ENCODE measurements at regions not wholly inside any gene's neighbourhood (a gene's known extent, or its start where the extent isn't known, plus 50 kb on each side); places are given as distances from the start of the nearest gene placed in this dataset.
"Not testable (repeated sequence)": the region's sequence is repeated elsewhere in the genome, so short reads cannot be mapped to it uniquely, and the experiment has no call there.

DNA sequence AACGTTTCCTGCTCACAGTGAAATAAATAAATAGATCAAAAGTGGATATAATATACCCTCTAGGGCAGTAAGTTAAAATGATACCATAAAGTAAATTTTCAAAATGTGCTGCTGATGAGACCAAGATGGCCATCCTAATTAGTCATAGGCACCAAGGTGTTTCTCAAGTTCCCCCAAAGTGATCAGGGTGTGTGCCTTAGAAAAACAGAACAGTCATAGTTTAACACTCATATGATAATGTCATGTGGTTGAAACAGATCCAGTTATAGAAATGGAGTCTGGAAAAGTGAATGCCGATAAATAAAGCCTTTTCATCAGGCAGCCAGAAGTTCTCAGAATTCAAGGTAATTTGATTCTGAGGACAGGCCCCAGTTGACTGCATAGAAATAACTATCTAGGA, 161.5 kb upstream of the CDKN2B start:
- no peak overlapping the region for H3K4me3 Mint-ChIP-seq
- peaks cover under 1% of the 10 kb centered on the region for H3K4me1 Mint-ChIP-seq (ENCODE audit: low read depth)
- no peaks in the 10 kb centered on the region for H3K36me3 Mint-ChIP-seq (ENCODE audit: insufficient read depth)
- no peaks in the 10 kb centered on the region for H3K9me3 Mint-ChIP-seq
- H3K27me3 Mint-ChIP-seq (ENCODE audit: low read depth), result peaks cover 2% of the 10 kb centered on the region
- ATAC-seq (no peak), DNase-seq (no peak)

DNA sequence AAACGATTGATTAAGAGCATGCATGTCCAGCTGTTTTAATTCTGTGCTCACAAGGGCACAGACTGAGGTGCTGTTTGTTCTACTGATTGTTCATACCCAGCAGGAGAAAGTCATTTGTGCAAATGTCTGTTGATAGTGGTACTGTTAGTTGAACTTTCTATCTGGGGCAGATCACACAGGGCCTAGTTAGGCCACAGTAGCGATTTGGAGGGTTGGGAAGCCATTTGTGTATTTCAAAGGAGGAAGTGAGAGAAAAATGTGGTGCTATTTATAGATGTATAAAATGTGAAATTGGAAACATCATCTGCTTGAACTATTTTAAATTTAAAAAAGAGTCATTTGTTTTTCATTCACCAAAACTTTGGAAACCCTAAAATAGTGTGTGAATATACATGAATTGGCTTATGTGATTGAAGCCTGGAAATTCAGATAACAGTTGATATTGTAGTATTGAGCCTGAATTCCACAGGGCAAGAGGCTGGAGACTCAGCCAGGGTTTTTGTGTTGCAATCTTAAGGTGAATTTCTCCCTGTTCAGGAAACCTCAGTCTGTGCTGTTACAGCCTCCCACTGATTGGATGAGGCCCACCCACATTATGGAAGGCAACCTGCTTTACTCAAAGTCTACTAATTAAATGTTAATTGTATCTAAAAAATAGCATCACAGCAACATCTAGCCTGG, 162.0 kb upstream of the CDKN2B start:
- peaks cover 7% of the 10 kb centered on the region for H3K4me1 Mint-ChIP-seq (ENCODE audit: low read depth)
- DNase-seq (no peak), ATAC-seq (no peak)
- H3K36me3 Mint-ChIP-seq (ENCODE audit: insufficient read depth), result no peaks in the 10 kb centered on the region
- no peaks in the 10 kb centered on the region for H3K27me3 Mint-ChIP-seq (ENCODE audit: low read depth)
- no peaks in the 10 kb centered on the region for H3K9me3 Mint-ChIP-seq
- no peak overlapping the region for H3K4me3 Mint-ChIP-seq

DNA sequence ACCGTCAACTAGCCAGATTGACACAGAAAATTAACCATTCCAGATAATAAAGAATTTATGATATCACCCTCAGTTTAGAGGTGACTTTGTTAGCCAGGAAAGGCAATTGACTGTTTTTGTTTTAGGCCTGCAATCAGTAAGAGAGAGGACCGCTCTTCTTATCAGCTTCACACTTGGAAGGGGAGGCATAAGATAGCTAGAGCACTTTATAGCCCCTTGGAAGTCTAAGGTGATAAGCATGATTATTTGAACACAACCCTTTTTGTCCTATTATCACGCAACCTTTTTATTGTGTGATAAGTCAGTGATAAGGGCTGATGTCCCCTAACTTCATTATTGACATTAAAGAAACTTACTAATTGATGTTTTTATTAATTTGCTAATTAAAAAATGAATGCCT, 162.6 kb upstream of the CDKN2B start:
- H3K36me3 Mint-ChIP-seq (ENCODE audit: insufficient read depth), result no peaks in the 10 kb centered on the region
- H3K9me3 Mint-ChIP-seq, result no peaks in the 10 kb centered on the region
- no peak overlapping the region for H3K4me3 Mint-ChIP-seq
- H3K4me1 Mint-ChIP-seq (ENCODE audit: low read depth), result peaks cover 11% of the 10 kb centered on the region
- no peak for DNase-seq
- ATAC-seq, result no peak
- no peaks in the 10 kb centered on the region for H3K27me3 Mint-ChIP-seq (ENCODE audit: low read depth)

GRCh38 chr9:22173908-22174307, 164.8 kb upstream of the CDKN2B start:
- Mint-ChIP-seq H3K27me3 (ENCODE audit: low read depth) (no peaks in the 10 kb centered on the region), H3K36me3 (ENCODE audit: insufficient read depth) (no peaks in the 10 kb centered on the region), H3K9me3 (no peaks in the 10 kb centered on the region), H3K4me1 (ENCODE audit: low read depth) (peaks cover 11% of the 10 kb centered on the region), H3K4me3 (no peak overlapping the region)
- DNase-seq (no peak), ATAC-seq (no peak)

GRCh38 chr9:22175972-22176545, 167.0 kb upstream of the CDKN2B start:
- DNase-seq (no peak), ATAC-seq (peak; percentile 71)
- H3K4me1 Mint-ChIP-seq (ENCODE audit: low read depth), result peaks cover 11% of the 10 kb centered on the region
- H3K27me3 Mint-ChIP-seq (ENCODE audit: low read depth), result peaks cover 4% of the 10 kb centered on the region
- H3K4me3 Mint-ChIP-seq, result no peak overlapping the region
- no peaks in the 10 kb centered on the region for H3K36me3 Mint-ChIP-seq (ENCODE audit: insufficient read depth)
- peaks cover 4% of the 10 kb centered on the region for H3K9me3 Mint-ChIP-seq

- not testable (repeated sequence) for H3K27me3 Mint-ChIP-seq (ENCODE audit: low read depth); H3K9me3 Mint-ChIP-seq; H3K4me1 Mint-ChIP-seq (ENCODE audit: low read depth); H3K36me3 Mint-ChIP-seq (ENCODE audit: insufficient read depth); DNase-seq; ATAC-seq; H3K4me3 Mint-ChIP-seq
These were observed 171.9 kb upstream of the CDKN2B start for GRCh38 chr9:22181021-22181420.

DNA sequence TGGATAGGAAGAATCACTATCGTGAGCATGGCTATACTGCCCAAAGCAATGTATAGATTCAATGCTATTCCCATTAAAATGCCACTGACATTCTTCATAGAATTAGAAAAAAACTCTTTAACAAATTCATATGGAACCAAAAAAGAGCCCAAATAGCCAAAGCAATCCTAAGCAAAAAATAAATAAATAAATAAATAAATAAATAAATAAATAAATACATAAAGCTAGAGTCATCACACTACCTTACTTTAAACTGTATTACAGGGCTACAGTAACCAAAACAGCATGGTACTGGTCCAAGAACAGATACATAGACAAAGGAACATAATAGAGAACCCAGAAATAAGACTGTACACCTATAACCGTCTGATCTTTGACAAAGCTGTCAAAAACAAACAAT, 180.4 kb upstream of the CDKN2B start:
- no peak for DNase-seq
- Mint-ChIP-seq H3K9me3 (no peaks in the 10 kb centered on the region), H3K4me3 (no peak overlapping the region), H3K4me1 (ENCODE audit: low read depth) (no peaks in the 10 kb centered on the region), H3K36me3 (ENCODE audit: insufficient read depth) (no peaks in the 10 kb centered on the region), H3K27me3 (ENCODE audit: low read depth) (peaks cover 3% of the 10 kb centered on the region)
- no peak for ATAC-seq

GRCh38 chr9:22197000-22197399, 187.9 kb upstream of the CDKN2B start:
- not testable (repeated sequence) for H3K4me1 Mint-ChIP-seq (ENCODE audit: low read depth); H3K36me3 Mint-ChIP-seq (ENCODE audit: insufficient read depth); H3K4me3 Mint-ChIP-seq; H3K9me3 Mint-ChIP-seq; H3K27me3 Mint-ChIP-seq (ENCODE audit: low read depth); DNase-seq; ATAC-seq

GRCh38 chr9:22198681-22199080, 189.6 kb upstream of the CDKN2B start:
- Mint-ChIP-seq H3K4me1 (ENCODE audit: low read depth) (peaks cover 7% of the 10 kb centered on the region), H3K27me3 (ENCODE audit: low read depth) (peaks cover 7% of the 10 kb centered on the region), H3K4me3 (no peak overlapping the region), H3K9me3 (no peaks in the 10 kb centered on the region), H3K36me3 (ENCODE audit: insufficient read depth) (no peaks in the 10 kb centered on the region)
- DNase-seq, result no peak
- no peak for ATAC-seq

DNA sequence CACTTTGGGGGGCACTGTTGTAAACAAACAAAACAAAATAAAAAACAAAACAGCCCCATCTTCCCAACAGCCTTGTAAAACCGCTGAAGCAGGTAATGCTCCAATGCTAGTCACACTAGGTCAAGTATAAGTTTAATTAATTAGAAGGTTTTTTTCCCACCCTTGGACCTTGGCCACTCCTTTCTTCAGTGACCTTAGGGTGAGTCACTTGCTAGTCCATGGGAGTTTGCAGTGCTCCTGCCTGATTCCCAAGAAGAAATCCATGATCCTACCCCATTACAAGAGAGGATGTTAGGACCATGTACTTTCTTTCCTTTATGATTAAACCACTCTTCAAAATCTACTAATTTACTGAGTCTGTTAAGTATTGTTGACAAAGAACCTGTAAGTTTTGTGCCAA, 192.2 kb upstream of the CDKN2B start:
- peaks cover 10% of the 10 kb centered on the region for H3K4me1 Mint-ChIP-seq (ENCODE audit: low read depth)
- DNase-seq, result no peak
- H3K4me3 Mint-ChIP-seq, result no peak overlapping the region
- peaks cover 7% of the 10 kb centered on the region for H3K27me3 Mint-ChIP-seq (ENCODE audit: low read depth)
- H3K36me3 Mint-ChIP-seq (ENCODE audit: insufficient read depth), result no peaks in the 10 kb centered on the region
- H3K9me3 Mint-ChIP-seq, result no peaks in the 10 kb centered on the region
- no peak for ATAC-seq

DNA sequence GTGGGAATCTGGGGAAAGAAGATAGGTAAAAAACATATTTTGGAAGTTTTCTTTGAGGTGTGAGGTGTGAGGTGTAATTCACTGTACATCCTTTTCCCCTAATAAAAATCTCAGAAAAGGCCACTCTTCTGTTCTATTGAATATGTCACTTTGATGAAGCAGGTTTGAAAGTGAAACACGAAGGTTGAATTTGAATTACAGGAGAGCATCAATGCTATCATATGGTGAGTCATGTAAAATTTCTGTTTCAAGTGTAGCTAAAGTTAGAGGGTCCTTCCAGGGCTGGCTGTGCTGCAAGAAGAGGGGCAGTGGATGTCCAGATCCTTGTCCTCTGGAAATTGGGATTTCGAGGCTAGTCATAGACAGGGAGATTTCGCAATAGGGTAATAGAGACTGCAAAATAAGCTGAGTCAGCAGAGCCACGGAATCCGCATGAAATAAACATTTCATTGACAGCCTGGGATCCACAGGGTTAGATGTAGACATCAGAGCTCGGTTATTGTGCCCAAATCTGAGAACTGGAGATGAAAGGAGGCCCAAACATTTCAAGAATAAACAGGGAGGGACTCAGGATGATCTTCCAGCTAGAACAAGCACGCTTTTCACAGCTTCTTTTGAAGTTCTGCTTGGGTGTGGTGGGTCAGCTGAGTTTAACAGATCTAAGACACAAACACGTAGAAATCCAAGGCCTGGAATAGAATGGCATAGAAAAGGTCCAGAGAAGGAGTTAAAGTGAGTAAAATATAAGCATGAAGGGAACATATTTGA, 194.4 kb upstream of the CDKN2B start:
- no peaks in the 10 kb centered on the region for H3K36me3 Mint-ChIP-seq (ENCODE audit: insufficient read depth)
- H3K4me3 Mint-ChIP-seq, result no peak overlapping the region

GRCh38 chr9:22204240-22204639, 195.1 kb upstream of the CDKN2B start:
- peaks cover 24% of the 10 kb centered on the region for H3K4me1 Mint-ChIP-seq (ENCODE audit: low read depth)
- DNase-seq, result no peak
- H3K9me3 Mint-ChIP-seq, result no peaks in the 10 kb centered on the region
- peaks cover 3% of the 10 kb centered on the region for H3K27me3 Mint-ChIP-seq (ENCODE audit: low read depth)
- no peak overlapping the region for H3K4me3 Mint-ChIP-seq
- no peak for ATAC-seq
- H3K36me3 Mint-ChIP-seq (ENCODE audit: insufficient read depth), result no peaks in the 10 kb centered on the region

More for the DNA sequence above, 194.4 kb upstream of the CDKN2B start:
- no peak for DNase-seq
- ATAC-seq, result peak; percentile 54 to 82
- no peaks in the 10 kb centered on the region for H3K9me3 Mint-ChIP-seq
- peaks cover 7% of the 10 kb centered on the region for H3K27me3 Mint-ChIP-seq (ENCODE audit: low read depth)
- peaks cover 17% of the 10 kb centered on the region for H3K4me1 Mint-ChIP-seq (ENCODE audit: low read depth)

DNA sequence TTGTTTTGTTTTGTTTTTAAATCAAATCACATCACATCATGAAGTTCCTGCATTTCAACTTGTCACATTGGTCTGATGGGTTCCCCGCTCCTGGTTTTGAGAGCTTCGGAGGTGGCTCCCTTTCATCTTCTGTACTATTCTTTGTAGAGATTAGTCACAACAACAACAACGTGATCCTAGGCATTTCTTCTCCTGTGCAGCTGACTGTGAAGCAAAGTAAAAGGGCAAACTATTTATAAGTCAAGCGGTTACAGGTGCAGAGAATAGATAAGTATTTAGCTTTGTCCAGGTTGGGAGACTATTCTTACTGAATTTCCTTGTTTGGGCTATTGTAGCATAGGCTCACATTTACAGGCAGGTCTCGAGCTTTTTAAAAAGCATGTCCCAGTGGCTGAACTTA, 197.7 kb upstream of the CDKN2B start:
- H3K9me3 Mint-ChIP-seq, result no peaks in the 10 kb centered on the region
- H3K27me3 Mint-ChIP-seq (ENCODE audit: low read depth), result peaks cover 3% of the 10 kb centered on the region
- H3K4me3 Mint-ChIP-seq, result no peak overlapping the region
- H3K36me3 Mint-ChIP-seq (ENCODE audit: insufficient read depth), result no peaks in the 10 kb centered on the region
- no peak for ATAC-seq
- DNase-seq, result no peak
- peaks cover 41% of the 10 kb centered on the region for H3K4me1 Mint-ChIP-seq (ENCODE audit: low read depth)

- Mint-ChIP-seq H3K4me1 (ENCODE audit: low read depth) (peaks cover 32% of the 10 kb centered on the region), H3K27me3 (ENCODE audit: low read depth) (no peaks in the 10 kb centered on the region), H3K36me3 (ENCODE audit: insufficient read depth) (no peaks in the 10 kb centered on the region), H3K4me3 (peak overlapping the region; percentile 56), H3K9me3 (no peaks in the 10 kb centered on the region)
- DNase-seq, result no peak
- ATAC-seq, result peak; percentile 93 to 94
These were observed 199.9 kb upstream of the CDKN2B start for GRCh38 chr9:22208846-22209585.
